ENCODE measurements at regions not wholly inside any gene's neighbourhood (a gene's known extent, or its start where the extent isn't known, plus 50 kb on each side); places are given as distances from the start of the nearest gene placed in this dataset.

DNA sequence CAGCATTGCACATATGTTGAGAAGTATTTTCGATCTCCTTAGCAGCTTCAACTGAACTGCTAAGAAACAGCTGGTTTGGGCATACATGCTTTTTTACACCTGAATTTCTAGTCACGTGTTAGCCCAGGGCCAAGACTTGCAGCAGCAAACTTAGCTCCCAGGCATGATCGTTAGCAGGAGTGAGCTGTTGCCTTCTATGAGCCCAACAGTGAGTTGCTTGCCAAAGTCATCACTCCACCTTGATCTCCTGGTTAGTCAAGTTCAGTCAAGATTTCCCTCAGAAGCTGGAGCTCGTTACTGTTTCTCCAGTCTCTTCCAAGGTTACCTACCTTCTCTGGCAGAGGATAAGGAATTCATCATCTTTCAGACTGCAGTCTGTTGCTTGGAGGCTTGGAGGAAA is 100.4 kb upstream of the SEMA6D start:
- DNase-seq = no peak

DNA sequence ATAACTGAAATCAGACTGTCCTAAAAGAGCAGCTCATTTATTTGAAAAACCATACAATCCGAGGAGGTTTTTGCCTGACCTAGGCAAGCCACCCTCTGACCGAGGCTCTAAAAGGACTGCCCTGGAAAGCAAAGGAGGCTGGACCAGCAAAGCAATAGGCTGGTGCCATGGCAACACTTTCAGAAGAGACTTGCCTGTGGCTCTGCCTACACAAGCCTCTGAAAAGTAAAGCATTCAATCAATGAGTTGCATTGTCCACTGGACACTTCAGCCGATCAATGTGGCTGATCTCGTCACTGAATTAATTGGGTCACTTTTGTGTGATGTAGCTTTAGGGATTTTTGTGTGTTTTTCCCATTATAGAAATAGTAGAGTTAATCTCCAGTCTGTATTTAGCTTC is 99.1 kb upstream of the SEMA6D start:
- no peak for DNase-seq

DNA sequence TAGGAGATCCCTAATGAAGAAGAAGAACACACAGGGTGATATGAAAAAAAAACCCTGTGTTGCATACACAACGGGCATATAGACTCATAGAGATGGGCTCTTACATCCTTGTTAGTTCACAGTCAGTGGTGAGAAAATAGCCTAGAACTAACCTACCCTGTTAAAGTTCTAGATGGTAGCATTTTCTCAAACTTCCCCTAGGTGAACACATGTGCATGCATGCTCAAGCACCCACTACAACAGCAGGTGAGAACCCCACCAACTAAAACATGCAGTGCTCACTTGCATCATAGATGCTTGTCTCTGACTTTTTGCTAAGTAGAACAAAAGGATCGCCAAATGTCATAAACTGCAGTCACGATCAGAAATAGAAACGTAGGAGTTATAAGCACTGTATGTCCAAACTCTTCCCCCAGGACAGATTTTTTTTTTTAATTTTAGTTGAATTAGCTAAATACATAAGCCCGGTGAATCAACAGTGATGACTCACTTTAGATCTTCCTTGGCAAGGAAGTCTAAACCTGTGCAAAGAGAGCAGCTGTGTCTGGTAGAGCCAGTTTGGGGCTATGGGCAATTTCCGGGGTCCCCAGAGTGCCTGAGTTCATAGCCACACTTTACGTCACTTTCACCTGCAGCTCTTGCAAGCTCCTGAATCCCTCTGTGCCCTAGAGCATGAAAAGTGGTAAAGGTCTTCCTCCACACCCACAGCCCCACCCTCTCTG is 96.2 kb upstream of the SEMA6D start:
- no peak for DNase-seq

GRCh38 chr15:47622055-47622454 is 95.2 kb upstream of the SEMA6D start:
- no peak for DNase-seq

DNA sequence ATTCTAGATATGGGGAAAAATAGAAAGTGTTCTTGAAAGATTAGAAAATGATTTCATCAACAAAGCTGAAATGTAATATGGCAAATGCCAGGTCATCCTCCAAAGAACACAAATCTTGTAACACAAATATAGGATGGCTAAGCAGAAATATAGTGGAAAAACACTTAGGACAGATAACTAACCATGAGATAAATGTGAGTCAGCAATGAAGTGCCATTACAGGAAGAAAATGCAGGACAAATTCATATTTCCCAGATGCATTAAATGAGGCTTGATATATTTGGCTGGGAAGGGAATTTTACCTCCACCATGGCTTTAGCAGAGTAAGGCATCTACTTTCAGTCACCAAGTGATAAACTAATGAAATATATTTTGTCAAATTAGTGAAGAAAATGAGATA is 92.8 kb upstream of the SEMA6D start:
- no peak for DNase-seq

GRCh38 chr15:47639042-47639441 is 78.3 kb upstream of the SEMA6D start:
- no peak for DNase-seq

DNA sequence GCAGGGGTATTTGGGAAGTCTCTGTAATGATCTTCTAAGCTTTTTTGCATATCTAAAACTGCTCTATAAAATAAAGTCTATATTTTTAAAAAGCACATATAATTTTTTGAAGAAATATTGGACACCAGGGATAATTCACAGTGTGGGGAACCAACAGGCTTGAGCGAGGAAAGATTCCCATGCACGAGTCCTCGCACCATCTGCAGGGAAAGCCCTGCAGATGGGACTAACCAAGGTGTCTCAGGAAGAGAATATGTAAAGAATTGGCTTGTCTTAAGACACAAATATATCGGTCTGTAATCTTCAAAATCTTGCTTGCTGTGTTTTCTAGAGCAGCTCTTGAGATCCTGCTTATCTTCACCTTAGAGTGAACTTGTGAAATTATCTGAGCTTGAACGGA is 77.2 kb upstream of the SEMA6D start:
- no peak for DNase-seq

GRCh38 chr15:47640901-47641300 is 76.4 kb upstream of the SEMA6D start:
- DNase-seq = no peak

- no peak for DNase-seq
These were observed 72.6 kb upstream of the SEMA6D start for GRCh38 chr15:47644722-47645121.

GRCh38 chr15:47650564-47650963 is 66.7 kb upstream of the SEMA6D start:
- DNase-seq = no peak

DNA sequence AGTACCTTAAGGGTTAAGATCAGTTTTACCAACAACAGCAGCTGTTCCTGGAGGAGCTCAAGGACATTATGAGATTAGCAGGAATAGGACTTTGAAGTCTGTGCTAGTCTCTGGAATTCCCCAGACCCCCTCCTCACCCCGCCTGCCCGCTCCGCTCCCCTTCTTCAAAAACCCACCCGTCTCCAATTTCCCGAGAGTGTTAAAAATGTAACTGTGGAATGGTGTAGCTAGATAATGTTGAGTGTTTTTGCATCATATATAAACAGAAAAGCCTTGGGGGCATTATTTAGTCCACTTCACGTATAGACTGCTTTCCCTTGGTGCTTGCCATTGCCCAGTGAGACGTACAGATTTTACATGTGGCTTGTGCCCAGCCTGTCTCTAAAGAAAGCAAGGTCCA is 65.0 kb upstream of the SEMA6D start:
- DNase-seq = no peak

DNA sequence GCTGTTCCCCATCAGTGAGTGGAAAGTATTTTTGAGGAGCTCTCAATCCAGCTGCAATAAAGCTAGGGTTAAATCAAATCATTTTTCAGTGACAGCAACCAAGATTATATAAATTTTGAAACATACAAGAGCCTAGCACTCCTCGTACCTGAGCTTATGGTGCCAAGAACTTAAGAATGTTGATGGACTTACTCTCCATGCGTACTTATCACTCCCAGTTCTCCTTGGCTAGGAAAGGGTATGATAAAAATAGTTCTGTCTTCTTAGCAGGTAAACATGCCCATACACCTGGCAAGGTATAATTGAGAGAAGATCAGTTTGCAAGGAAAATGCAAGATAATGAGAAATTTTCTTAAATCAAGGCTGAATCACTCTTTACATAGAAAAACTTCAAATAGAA is 64.5 kb upstream of the SEMA6D start:
- no peak for DNase-seq

DNA sequence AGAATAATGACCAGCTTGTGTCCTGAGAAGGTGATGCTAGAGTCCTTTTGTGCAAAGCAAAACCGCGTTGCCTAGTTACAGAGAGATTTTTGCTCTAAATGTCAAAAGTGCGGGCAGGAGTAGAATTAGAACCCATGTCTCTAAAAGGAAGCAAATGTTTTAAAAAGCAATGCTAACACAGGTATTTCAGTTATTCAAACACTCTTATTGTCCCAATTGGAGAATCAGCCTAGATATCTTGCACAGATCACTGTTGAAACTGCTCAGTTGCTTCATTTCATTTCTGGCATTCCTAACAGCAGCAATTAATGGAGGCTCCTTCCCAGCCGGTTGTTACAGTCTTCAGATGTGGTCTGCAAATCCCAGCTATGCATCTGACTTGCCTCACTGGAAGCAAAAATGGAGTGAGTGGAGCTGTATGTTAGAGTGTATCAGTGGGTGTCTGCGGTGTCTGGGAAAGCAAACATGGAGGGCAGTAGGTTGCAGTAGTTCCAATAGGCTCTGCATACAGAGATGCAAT is 55.6 kb upstream of the SEMA6D start:
- DNase-seq = no peak

DNA sequence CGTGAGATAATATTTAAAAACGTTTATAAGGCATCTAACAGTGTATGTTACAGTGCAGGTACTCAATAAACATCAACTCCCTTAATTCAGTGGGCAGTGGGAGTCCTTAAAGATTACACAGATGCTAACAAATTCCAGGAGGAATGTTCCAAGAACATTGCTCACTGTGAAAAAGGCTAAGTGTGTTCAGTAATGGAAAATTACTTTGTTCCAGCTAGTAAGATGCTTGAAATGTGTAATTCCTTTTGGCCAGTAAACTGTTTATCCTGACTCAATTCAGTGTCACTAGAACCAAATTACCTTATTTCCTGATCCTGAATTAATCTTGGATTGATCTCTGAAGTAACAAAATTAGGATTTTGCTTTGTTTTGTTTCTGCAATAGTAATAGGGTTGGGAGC is 54.2 kb upstream of the SEMA6D start:
- no peak for DNase-seq

Data from kidney glomerular epithelial cell (primary cell).